ENCODE measurements at regions not wholly inside any gene's neighbourhood (a gene's known extent, or its start where the extent isn't known, plus 50 kb on each side); places are given as distances from the start of the nearest gene placed in this dataset.

GRCh38 chr4:14338585-14339265, 663.6 kb upstream of the CPEB2 start:
- Mint-ChIP-seq H3K4me1 (peaks cover 17 to 19% of the 10 kb centered on the region in 2 experiments), H3K36me3 (ENCODE audit: insufficient read depth in 1 of 3, low read depth in 3 of 3) (no peaks in the 10 kb centered on the region), H3K27me3 (ENCODE audit: low read depth) (no peaks in the 10 kb centered on the region), H3K9me3 (peaks cover 0 to 3% of the 10 kb centered on the region in 2 experiments; a peak in 2 of 5 replicates), H3K4me3 (no peak overlapping the region), H3K27ac (no peak overlapping the region)
- Histone ChIP-seq H3K9ac (ENCODE audit: extremely low read depth, insufficient read length, low read length) (no peak overlapping the region), H3K56ac (ENCODE audit: insufficient read length, low read depth, low read length) (no peak overlapping the region), H2AK5ac (ENCODE audit: insufficient read length, low read length) (no peak overlapping the region), H3K79me2 (ENCODE audit: insufficient read depth, low read length) (no peaks in the 10 kb centered on the region), H2BK5ac (ENCODE audit: insufficient read length, low read length) (no peak overlapping the region), H3T11ph (ENCODE audit: low read length) (no peak overlapping the region), H3K9me3 (ENCODE audit: control insufficient read depth, low read depth, low read length) (no peaks in the 10 kb centered on the region), H2AFZ (ENCODE audit: low read length) (no peak overlapping the region), H4K91ac (ENCODE audit: insufficient read length, low read depth, low read length) (no peak overlapping the region), H2BK15ac (ENCODE audit: low read depth, low read length) (no peak overlapping the region), H3K14ac (ENCODE audit: insufficient read depth, low read length) (no peak overlapping the region), H3K4ac (ENCODE audit: low read depth, low read length) (no peak overlapping the region), H3K27me3 (ENCODE audit: insufficient read depth, low read length) (no peaks in the 10 kb centered on the region), H3K4me1 (ENCODE audit: insufficient read depth, low read length) (no peaks in the 10 kb centered on the region; the same call in 1 of the 2 replicates), H3K18ac (ENCODE audit: insufficient read length, low read depth, low read length) (no peak overlapping the region), H3K23ac (ENCODE audit: insufficient read length, low read depth, low read length) (no peak overlapping the region), H2BK12ac (ENCODE audit: insufficient read length, low read depth, low read length) (no peak overlapping the region), H4K20me1 (ENCODE audit: control insufficient read depth, insufficient read depth, insufficient read length) (no peaks in the 10 kb centered on the region), H4K5ac (ENCODE audit: insufficient read length, low read depth, low read length) (no peak overlapping the region), H3K23me2 (ENCODE audit: insufficient read length, low read depth, low read length, poor library complexity, severe bottlenecking) (no peaks in the 10 kb centered on the region), H3K27ac (ENCODE audit: insufficient read length, low read depth, low read length) (no peak overlapping the region), H3K79me1 (ENCODE audit: insufficient read depth, low read depth, low read length, poor library complexity, severe bottlenecking) (no peaks in the 10 kb centered on the region), H4K8ac (replicated peaks; ENCODE audit: insufficient read length, low read depth, low read length) (no peak overlapping the region), H2BK20ac (ENCODE audit: low read depth, low read length, poor library complexity, severe bottlenecking) (no peak overlapping the region), H3K4me2 (ENCODE audit: insufficient read depth, insufficient read length, low read length) (no peak overlapping the region), H2BK120ac (ENCODE audit: low read depth, low read length, poor library complexity, severe bottlenecking) (no peak overlapping the region)
- WGBS (ENCODE audit: extremely low coverage, insufficient read length, low lambda C conversion rate): no CpG with 5 or more reads among the region's 4 CpGs
- TF ChIP-seq CTCF (conservative IDR thresholded peaks at IDR 0.05): no peak
- DNase-seq: no peak

Data from H9 (cell line).